ENCODE measurements at regions not wholly inside any gene's neighbourhood (a gene's known extent, or its start where the extent isn't known, plus 50 kb on each side); places are given as distances from the start of the nearest gene placed in this dataset.

- no peak for TF ChIP-seq CTCF (conservative IDR thresholded peaks at IDR 0.05; ENCODE audit: low read depth)
- ChIA-PET POLR2A (ENCODE audit: low non-redundant PET) (no interaction called here), CTCF (interaction anchor here (0.6 kb wide), 1 partner anchor 225 kb away, joined by 3 read pairs; no protein-coding TSS in a partner anchor)
- no peak for DNase-seq (ENCODE audit: low spot score)
- H3K27ac ChIP-seq, result no peak overlapping the region
These were observed 138.4 kb upstream of the COL3A1 start for GRCh38 chr2:188835821-188836220.

- no peak for TF ChIP-seq CTCF (conservative IDR thresholded peaks at IDR 0.05; ENCODE audit: low read depth)
- no peak for DNase-seq (ENCODE audit: low spot score)
- POLR2A ChIA-PET (ENCODE audit: low non-redundant PET), result no interaction called here
- H3K27ac ChIP-seq, result no peak overlapping the region
- CTCF ChIA-PET, result no interaction called here
These were observed 128.5 kb upstream of the COL3A1 start for GRCh38 chr2:188845692-188846091.

- TF ChIP-seq CTCF (conservative IDR thresholded peaks at IDR 0.05; ENCODE audit: low read depth), result no peak
- CTCF ChIA-PET, result no interaction called here
- POLR2A ChIA-PET (ENCODE audit: low non-redundant PET), result no interaction called here
- H3K27ac ChIP-seq, result no peak overlapping the region
- DNase-seq (ENCODE audit: low spot score), result no peak
These were observed 125.2 kb upstream of the COL3A1 start for GRCh38 chr2:188848887-188849435.

GRCh38 chr2:188850786-188851185, 123.4 kb upstream of the COL3A1 start:
- H3K27ac ChIP-seq, result no peak overlapping the region
- POLR2A ChIA-PET (ENCODE audit: low non-redundant PET), result no interaction called here
- no peak for DNase-seq (ENCODE audit: low spot score)
- CTCF ChIA-PET, result no interaction called here
- TF ChIP-seq CTCF (conservative IDR thresholded peaks at IDR 0.05; ENCODE audit: low read depth), result no peak

GRCh38 chr2:188851311-188851710, 122.9 kb upstream of the COL3A1 start:
- DNase-seq (ENCODE audit: low spot score), result no peak
- ChIA-PET POLR2A (ENCODE audit: low non-redundant PET) (no interaction called here), CTCF (no interaction called here)
- no peak for TF ChIP-seq CTCF (conservative IDR thresholded peaks at IDR 0.05; ENCODE audit: low read depth)
- no peak overlapping the region for H3K27ac ChIP-seq

- ChIA-PET CTCF (no interaction called here), POLR2A (ENCODE audit: low non-redundant PET) (no interaction called here)
- H3K27ac ChIP-seq, result no peak overlapping the region
- no peak for TF ChIP-seq CTCF (conservative IDR thresholded peaks at IDR 0.05; ENCODE audit: low read depth)
- DNase-seq (ENCODE audit: low spot score), result no peak
These were observed 122.3 kb upstream of the COL3A1 start for GRCh38 chr2:188851826-188852225.

GRCh38 chr2:188852772-188853171, 121.4 kb upstream of the COL3A1 start:
- TF ChIP-seq CTCF (conservative IDR thresholded peaks at IDR 0.05; ENCODE audit: low read depth), result no peak

More at GRCh38 chr2:188852772-188853171, 121.4 kb upstream of the COL3A1 start:
- no peak for DNase-seq (ENCODE audit: low spot score)
- no peak overlapping the region for H3K27ac ChIP-seq
- POLR2A ChIA-PET (ENCODE audit: low non-redundant PET), result no interaction called here
- CTCF ChIA-PET, result no interaction called here

Data from RWPE1 (cell line).